ENCODE measurements at regions not wholly inside any gene's neighbourhood (a gene's known extent, or its start where the extent isn't known, plus 50 kb on each side); places are given as distances from the start of the nearest gene placed in this dataset.

DNA sequence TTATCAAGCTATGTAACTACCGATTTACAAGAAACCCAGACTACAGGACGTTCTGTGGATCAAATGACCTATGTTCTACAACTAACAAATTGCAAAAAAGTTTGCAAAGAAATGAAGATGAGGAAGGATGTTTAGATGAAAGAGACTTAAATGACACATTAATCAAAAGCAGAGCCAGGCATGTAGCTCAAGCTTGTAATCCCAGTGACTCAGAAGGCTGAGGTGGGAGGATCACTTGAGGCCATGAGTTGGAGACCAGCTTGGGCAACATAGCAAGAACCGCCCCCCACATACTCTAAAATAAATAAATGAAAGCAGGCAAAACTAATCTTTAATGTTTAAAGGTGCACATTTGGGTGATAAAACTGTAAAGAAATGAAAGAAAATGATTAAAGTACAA lies 331.9 kb downstream of the BTG1 start:
- TF ChIP-seq, protein P1, sequence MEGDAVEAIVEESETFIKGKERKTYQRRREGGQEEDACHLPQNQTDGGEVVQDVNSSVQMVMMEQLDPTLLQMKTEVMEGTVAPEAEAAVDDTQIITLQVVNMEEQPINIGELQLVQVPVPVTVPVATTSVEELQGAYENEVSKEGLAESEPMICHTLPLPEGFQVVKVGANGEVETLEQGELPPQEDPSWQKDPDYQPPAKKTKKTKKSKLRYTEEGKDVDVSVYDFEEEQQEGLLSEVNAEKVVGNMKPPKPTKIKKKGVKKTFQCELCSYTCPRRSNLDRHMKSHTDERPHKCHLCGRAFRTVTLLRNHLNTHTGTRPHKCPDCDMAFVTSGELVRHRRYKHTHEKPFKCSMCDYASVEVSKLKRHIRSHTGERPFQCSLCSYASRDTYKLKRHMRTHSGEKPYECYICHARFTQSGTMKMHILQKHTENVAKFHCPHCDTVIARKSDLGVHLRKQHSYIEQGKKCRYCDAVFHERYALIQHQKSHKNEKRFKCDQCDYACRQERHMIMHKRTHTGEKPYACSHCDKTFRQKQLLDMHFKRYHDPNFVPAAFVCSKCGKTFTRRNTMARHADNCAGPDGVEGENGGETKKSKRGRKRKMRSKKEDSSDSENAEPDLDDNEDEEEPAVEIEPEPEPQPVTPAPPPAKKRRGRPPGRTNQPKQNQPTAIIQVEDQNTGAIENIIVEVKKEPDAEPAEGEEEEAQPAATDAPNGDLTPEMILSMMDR (IDR thresholded peaks at IDR 0.05; ENCODE audit: poor library complexity), result no peak
- TF ChIP-seq EZH2 (IDR thresholded peaks at IDR 0.05; ENCODE audit: borderline replicate concordance), result no peak

All from hepatocyte (in vitro differentiated cells).